Large intestine (tissue), 3 donors: ENCODE measurements at regions not wholly inside any gene's neighbourhood (a gene's known extent, or its start where the extent isn't known, plus 50 kb on each side); places are given as distances from the start of the nearest gene placed in this dataset.

Experiments used
- DNase-seq, 2 donors: peaks; one replicate each; pipeline versions ENCODE4 v3.0.0 to v3.0.0-alpha.2; 2013
- H3K27ac ChIP-seq: one replicate; pipeline ENCODE4 v1.5.1; 2013; ENCODE audit warnings: low read length
- H3K27me3 ChIP-seq: 2 replicates; pipeline ENCODE4 v1.6.1; 2013; ENCODE audit warnings: low read length; ENCODE audit not compliant: control insufficient read depth, insufficient read depth
- H3K36me3 ChIP-seq: 2 replicates; pipeline ENCODE4 v1.6.1; 2013; ENCODE audit warnings: low read length; ENCODE audit not compliant: control insufficient read depth, insufficient read depth
- H3K4me1 ChIP-seq: one replicate; pipeline ENCODE4 v1.6.1; 2013; ENCODE audit warnings: low read length; ENCODE audit not compliant: control insufficient read depth, insufficient read depth
- H3K4me3 ChIP-seq: one replicate; pipeline ENCODE4 v1.5.1; 2013; ENCODE audit warnings: low read length
- H3K9me3 ChIP-seq: one replicate; pipeline ENCODE4 v1.6.1; 2013; ENCODE audit warnings: mild to moderate bottlenecking, low read depth, low read length, moderate library complexity; ENCODE audit not compliant: control insufficient read depth
- WGBS: methylation state at CpG from one replicate; pipeline ENCODE4 v1.1.5; 2013; ENCODE audit warnings: low lambda C conversion rate; ENCODE audit not compliant: insufficient coverage; 5-methylcytosine and 5-hydroxymethylcytosine counted together

DNA sequence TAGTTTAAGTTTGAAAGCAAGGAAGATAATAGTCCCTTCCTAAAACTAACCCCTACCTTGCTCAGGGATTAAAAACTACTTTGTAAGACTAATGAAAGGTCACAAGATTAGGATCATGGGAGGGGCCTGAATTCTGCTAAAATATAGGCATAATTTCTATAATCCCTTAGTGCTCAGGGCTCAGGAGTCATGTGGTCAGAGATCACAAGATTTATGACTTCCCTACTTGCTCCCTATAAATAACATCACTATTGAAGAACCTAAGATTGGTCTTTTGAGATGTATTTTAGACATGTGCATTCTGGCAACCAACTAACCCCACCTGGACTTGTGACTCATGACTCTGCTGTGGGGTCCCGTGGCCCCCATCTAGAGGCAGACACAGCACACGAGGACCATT lies 81.1 kb downstream of the STMND1 start:
- Histone ChIP-seq H3K27me3 (no peaks in the 10 kb centered on the region), H3K36me3 (no peaks in the 10 kb centered on the region), H3K9me3 (no peaks in the 10 kb centered on the region), H3K27ac (no peak overlapping the region), H3K4me3 (no peak overlapping the region), H3K4me1 (no peaks in the 10 kb centered on the region)
- DNase-seq: no peak
- WGBS: no CpG with 5 or more reads among the region's 2 CpGs

DNA sequence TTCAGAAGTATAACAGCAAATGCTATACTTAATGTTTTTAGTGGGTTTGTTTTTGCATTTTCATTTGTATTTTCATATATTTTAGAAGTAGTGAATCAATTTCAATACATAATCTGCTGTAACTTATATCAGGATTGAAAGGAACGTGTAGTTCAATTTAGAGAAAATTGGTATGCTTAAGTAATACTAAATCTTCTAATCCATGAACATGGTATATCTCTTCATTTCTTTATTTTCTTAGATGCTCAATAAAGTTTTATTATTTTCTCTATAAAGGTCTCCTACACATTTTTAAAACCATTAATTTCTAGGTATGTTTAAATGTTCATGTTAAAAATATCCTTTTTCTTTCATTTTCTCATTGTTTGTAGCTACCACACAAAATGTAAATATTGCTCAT lies 85.1 kb downstream of the STMND1 start:
- DNase-seq: no peak
- Histone ChIP-seq H3K4me3 (no peak overlapping the region), H3K4me1 (no peaks in the 10 kb centered on the region), H3K36me3 (no peaks in the 10 kb centered on the region), H3K27me3 (no peaks in the 10 kb centered on the region), H3K27ac (no peak overlapping the region), H3K9me3 (no peaks in the 10 kb centered on the region)
- 88% methylated on average over 1 of the region's 1 CpG for WGBS

DNA sequence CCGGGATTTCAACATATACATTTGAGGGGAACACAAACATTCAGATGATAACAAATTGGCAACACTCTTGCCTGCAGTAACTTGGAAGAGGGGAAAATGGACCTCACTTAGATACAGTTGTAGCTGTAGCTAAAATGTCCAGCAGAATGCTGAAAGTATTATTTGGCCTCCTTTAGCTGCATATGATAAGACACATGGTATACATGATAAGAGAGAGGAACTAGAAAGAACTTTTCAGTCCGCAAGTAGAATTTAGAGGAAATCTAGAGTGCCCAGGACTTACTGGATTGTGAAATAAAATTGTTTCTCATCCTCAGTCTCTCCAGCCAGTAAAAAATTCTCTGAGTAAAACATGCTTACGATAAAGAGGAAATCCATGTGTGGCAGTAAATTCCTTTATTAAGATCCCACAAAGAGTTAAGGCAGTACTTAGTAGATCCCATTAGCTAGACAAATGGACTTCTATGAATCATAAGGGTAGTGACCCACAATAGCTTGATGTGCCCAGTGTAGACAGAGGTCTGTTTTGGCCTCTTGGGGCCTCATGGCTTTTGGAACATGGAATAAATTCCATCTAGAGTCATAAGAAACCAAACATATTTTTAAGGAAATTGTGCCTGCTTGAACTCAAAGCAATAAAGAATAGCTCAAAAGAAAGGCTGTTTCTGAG lies 87.9 kb upstream of the RBM24 start:
- WGBS: 100% methylated on average over 1 of the region's 3 CpGs
- H3K4me1 ChIP-seq: no peaks in the 10 kb centered on the region
- no peak for DNase-seq
- H3K4me3 ChIP-seq: no peak overlapping the region
- no peaks in the 10 kb centered on the region for H3K27me3 ChIP-seq
- H3K36me3 ChIP-seq: no peaks in the 10 kb centered on the region
- H3K27ac ChIP-seq: no peak overlapping the region
- no peaks in the 10 kb centered on the region for H3K9me3 ChIP-seq

DNA sequence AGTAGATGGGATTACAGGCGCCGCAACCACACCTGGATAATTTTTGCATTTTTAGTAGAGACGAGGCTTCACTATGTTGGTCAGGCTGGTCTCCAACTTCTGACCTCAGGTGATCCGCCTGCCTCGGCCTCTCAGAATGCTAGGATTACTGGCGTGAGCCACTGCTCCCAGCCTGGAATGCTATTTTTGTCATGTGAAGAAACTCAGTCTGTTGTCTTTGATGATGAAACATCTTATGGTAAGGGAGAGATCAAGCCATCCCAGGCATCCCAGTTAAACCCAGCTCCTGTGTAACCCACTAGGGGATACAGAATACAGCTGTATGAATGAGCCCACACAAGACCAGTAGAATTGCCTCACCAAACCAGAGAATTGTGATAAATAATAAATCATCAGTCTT lies 83.6 kb upstream of the RBM24 start:
- Histone ChIP-seq H3K27ac (no peak overlapping the region), H3K9me3 (peaks cover 7% of the 10 kb centered on the region), H3K4me1 (no peaks in the 10 kb centered on the region), H3K4me3 (no peak overlapping the region), H3K27me3 (peaks cover 3% of the 10 kb centered on the region), H3K36me3 (no peaks in the 10 kb centered on the region)
- no CpG with 5 or more reads among the region's 6 CpGs for WGBS
- no peak for DNase-seq

DNA sequence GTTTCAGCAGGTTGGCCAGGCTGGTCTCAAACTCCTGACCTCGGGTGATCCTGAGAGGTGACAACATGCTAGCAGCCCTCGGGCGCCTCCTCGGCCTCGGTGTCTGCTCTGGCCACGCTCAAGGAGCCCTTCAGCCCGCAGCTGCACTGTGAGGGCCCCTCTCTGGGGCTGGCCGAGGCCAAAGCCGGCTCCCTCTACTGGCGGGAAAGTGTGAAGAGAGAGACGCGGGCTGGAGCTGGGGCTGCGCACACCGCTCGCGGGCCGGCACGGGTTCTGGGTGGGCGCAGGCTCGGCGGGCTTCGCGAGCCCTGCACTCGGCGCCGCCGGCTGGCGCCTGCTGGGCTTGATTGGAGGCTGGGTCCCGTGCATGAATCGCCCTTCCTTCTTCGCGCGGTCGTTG lies 80.8 kb upstream of the RBM24 start:
- Histone ChIP-seq H3K4me1 (no peaks in the 10 kb centered on the region), H3K27ac (no peak overlapping the region), H3K9me3 (peaks cover 7% of the 10 kb centered on the region), H3K36me3 (no peaks in the 10 kb centered on the region), H3K27me3 (peaks cover 3% of the 10 kb centered on the region), H3K4me3 (no peak overlapping the region)
- DNase-seq: no peak
- no CpG with 5 or more reads among the region's 34 CpGs for WGBS

DNA sequence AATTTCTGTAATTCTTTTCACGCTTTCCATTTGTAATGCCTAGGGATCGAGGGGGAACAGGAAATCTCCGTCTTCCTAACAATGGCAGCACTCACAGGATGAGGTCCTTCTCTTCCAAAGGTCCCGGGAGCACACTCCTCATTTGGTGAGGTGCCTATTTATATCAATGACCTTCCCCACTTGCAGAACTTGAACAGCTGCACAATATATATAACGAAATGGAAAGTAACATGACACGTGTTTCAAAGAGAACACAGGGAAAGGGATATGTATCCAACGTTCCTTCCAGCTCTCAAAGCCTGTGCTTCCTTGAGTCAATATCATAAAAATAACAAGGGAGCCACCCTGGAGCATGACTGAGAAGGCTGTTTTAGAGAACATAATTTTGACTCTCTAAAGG lies 78.6 kb upstream of the RBM24 start:
- no peaks in the 10 kb centered on the region for H3K36me3 ChIP-seq
- peak in 1 of 2 donors; percentile 10 for DNase-seq
- WGBS: no CpG with 5 or more reads among the region's 7 CpGs
- H3K27me3 ChIP-seq: peaks cover 3% of the 10 kb centered on the region
- H3K4me1 ChIP-seq: no peaks in the 10 kb centered on the region
- no peak overlapping the region for H3K4me3 ChIP-seq
- no peak overlapping the region for H3K27ac ChIP-seq
- H3K9me3 ChIP-seq: peaks cover 14% of the 10 kb centered on the region

DNA sequence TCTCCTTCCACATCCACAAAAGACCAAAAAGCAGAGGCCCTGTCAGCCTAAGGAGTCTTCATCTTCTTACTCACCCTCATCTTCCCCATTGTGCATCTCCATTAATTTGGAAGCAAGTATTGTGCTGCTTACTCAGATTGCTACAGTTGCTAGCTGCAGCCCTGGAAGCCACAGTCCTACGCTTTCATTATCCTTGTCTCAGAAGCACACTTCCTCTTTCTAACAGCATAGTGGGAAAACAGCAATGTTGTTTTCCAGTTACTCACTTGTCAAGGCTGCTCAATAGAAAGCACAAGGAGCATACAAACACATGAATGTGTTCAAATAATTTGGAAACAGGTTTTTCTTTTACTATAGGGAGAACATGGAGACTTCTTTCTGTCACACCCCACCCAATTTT lies 76.6 kb upstream of the RBM24 start:
- H3K36me3 ChIP-seq: no peaks in the 10 kb centered on the region
- WGBS: no CpG with 5 or more reads among the region's 1 CpG
- peaks cover 14% of the 10 kb centered on the region for H3K9me3 ChIP-seq
- H3K27me3 ChIP-seq: peaks cover 3% of the 10 kb centered on the region
- no peak overlapping the region for H3K4me3 ChIP-seq
- H3K27ac ChIP-seq: no peak overlapping the region
- H3K4me1 ChIP-seq: no peaks in the 10 kb centered on the region
- DNase-seq: no peak

DNA sequence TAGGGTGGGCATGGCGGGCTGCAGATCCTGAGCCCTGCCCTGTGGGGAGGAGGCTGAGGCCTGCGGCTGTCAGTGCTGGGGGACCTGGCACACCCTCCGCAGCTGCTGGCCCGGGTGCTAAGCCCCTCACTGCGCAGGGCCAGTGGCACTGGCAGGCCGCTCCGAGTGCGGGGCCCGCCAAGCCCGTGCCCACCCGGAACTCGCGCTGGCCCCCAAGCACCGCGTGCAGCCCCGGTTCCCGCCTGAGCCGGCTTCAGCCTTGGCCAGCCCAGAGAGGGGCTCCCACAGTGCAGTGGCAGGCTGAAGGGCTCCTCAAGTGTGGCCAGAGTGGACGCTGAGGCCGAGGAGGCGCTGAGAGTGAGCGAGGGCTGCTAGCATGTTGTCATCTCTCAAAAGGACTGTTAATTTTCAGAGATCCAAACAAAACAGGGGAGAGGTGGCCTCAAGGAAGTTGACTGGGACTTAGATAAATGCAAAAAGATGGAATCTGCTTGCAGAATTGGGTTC lies 74.5 kb upstream of the RBM24 start:
- H3K27me3 ChIP-seq: no peaks in the 10 kb centered on the region
- H3K27ac ChIP-seq: no peak overlapping the region
- H3K4me3 ChIP-seq: no peak overlapping the region
- 93% methylated on average over 3 of the region's 22 CpGs for WGBS
- no peaks in the 10 kb centered on the region for H3K4me1 ChIP-seq
- H3K9me3 ChIP-seq: peaks cover 7% of the 10 kb centered on the region
- H3K36me3 ChIP-seq: no peaks in the 10 kb centered on the region
- no peak for DNase-seq

DNA sequence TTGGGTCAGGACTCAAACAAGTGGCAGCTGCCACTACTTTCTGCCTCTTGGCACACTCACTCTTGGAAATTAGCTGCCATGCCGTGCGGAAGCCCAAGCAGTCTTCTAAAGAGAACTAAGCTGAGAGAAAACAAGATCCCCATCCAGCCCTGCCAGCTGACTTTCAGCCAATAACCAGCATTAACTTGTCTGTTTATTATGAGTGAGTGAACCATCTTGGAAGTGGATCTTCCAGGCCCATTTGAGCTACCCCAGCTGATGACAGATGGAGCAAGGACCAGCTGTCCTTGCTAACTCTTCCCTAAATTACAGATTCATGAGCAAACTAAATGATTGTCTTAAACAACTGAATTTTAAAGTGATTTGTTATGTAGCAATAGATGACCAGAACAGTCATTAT lies 73.9 kb upstream of the RBM24 start:
- Histone ChIP-seq H3K27me3 (no peaks in the 10 kb centered on the region), H3K36me3 (no peaks in the 10 kb centered on the region), H3K9me3 (peaks cover 7% of the 10 kb centered on the region), H3K4me3 (no peak overlapping the region), H3K27ac (no peak overlapping the region), H3K4me1 (no peaks in the 10 kb centered on the region)
- WGBS: no CpG with 5 or more reads among the region's 2 CpGs
- DNase-seq: no peak

DNA sequence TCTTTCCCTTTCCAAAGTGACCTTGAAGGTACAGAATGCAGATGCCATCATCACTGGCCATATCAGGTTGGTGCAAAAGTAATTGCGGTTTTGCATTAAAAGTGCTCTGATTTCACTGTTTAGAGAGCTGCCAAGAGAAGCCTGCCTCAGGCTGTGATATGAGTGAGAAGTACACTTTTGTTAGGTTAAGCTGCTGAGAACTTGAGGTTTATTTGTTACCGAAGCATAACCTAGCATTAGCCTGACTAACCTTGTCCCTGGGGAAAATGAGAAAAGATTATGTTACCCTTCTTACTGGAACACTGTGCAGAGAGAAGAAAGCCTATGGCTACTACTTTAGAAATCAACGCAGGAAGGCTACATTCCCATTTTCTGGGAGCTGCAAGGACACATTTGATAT lies 70.5 kb upstream of the RBM24 start:
- Histone ChIP-seq H3K9me3 (peaks cover 7% of the 10 kb centered on the region), H3K4me3 (no peak overlapping the region), H3K36me3 (no peaks in the 10 kb centered on the region), H3K27me3 (no peaks in the 10 kb centered on the region), H3K4me1 (no peaks in the 10 kb centered on the region), H3K27ac (no peak overlapping the region)
- DNase-seq: no peak
- 100% methylated on average over 1 of the region's 3 CpGs for WGBS

DNA sequence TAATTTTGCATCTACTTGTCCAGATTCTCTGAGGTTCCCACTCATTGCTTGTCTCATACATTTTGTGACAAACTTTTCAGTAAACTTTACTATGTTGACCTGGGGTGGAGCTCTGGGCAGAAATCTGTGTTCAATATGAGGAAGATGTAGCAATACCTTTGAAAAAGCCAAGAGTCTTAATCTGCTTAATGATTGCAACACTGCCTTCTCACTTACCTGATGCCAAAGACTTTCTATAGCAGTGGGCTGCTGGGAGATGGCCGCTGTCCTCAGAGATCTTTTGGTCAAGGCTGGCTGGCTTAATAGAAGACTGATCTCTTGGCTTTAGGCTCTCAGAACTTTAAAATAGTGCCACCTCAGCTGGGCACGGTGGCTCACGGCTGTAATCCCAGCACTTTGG lies 70.1 kb upstream of the RBM24 start:
- Histone ChIP-seq H3K4me3 (no peak overlapping the region), H3K27me3 (no peaks in the 10 kb centered on the region), H3K36me3 (no peaks in the 10 kb centered on the region), H3K4me1 (no peaks in the 10 kb centered on the region), H3K27ac (no peak overlapping the region), H3K9me3 (peaks cover 6% of the 10 kb centered on the region)
- DNase-seq: no peak
- no CpG with 5 or more reads among the region's 3 CpGs for WGBS
